K562 (cell line): ENCODE measurements at regions not wholly inside any gene's neighbourhood (a gene's known extent, or its start where the extent isn't known, plus 50 kb on each side); places are given as distances from the start of the nearest gene placed in this dataset.

Experiments used
- ATAC-seq: fragments of 200-7000 bp; cut with Tn5 transposase; 3 replicates; pipeline ENCODE4 v1.9.1; 2020; ENCODE audit warnings: moderate library complexity
- BruUV-seq: library from RNA; stranded (reverse); fragments of 400-500 nt; replicated peaks from 2 replicates; lab custom pipeline; 2021; lab: Mats Ljungman, UMichigan
- CTCF ChIA-PET: fragments of 300-600 bp; formaldehyde crosslinking; extraction: SDS; loops from one replicate; lab custom pipeline; 2021; ENCODE audit warnings: low intra/inter-chr PET ratio; lab: Yijun Ruan, JAX
- POLR2A ChIA-PET: fragments of 300-600, 350-650 bp; sonication (Branson Sonifier 250); formaldehyde crosslinking; extraction: SDS; loops from one replicate; lab custom pipeline; 2021; ENCODE audit warnings: antibody characterized with exemption, inconsistent platforms; lab: Yijun Ruan, JAX
- DNase-seq, 4 experiments: peaks; one replicate each; pipeline versions ENCODE4 v3.0.0 to v3.0.0-alpha.2; 2011 to 2018; ENCODE audit warnings: low spot score in 3 of 4, mixed read lengths in 3 of 4; ENCODE audit errors: extremely low read depth in 1 of 4
- FAIRE-seq: peaks from 2 replicates; lab custom pipeline; 2011; peaks lifted over from hg19 to GRCh38; lab: Jason Lieb, UNC
- H2AFZ ChIP-seq: 2 replicates; pipeline ENCODE4 v1.6.0; 2011; ENCODE audit warnings: low read depth, low read length, control low read depth, inconsistent platforms
- H3K27ac ChIP-seq: fragments of 200-600 bp; 3 replicates; pipeline ENCODE4 v1.8.0; 2011; ENCODE audit warnings: low read depth, mild to moderate bottlenecking, control low read depth, inconsistent platforms, low read length, moderate library complexity, mixed read lengths; ENCODE audit errors: extremely low read depth
- H3K27me3 ChIP-seq, 2 experiments: fragments of 300-600 bp in 1 of 2; 2 replicates in 1 of 2; 3 replicates in 1 of 2; pipeline versions ENCODE4 v1.6.0 to v1.8.0; 2011; ENCODE audit warnings: inconsistent platforms in 2 of 2, low read length in 2 of 2, mild to moderate bottlenecking in 1 of 2, mixed read lengths in 1 of 2, moderate library complexity in 1 of 2; ENCODE audit not compliant: control insufficient read depth in 2 of 2, insufficient read depth in 2 of 2
- H3K36me3 ChIP-seq: fragments of 300-600 bp; 3 replicates; pipeline ENCODE4 v1.8.0; 2011; ENCODE audit warnings: mild to moderate bottlenecking, low read length, inconsistent platforms; ENCODE audit not compliant: control insufficient read depth, insufficient read depth
- H3K4me1 ChIP-seq, 2 experiments: fragments of 200-600 bp in 1 of 2; replicated peaks in 1 of 2; 2 replicates in 1 of 2; 3 replicates in 1 of 2; pipeline versions ENCODE4 v1.5.1 to v1.8.0; 2011; ENCODE audit warnings: inconsistent platforms in 2 of 2, low read length in 2 of 2, mild to moderate bottlenecking in 1 of 2, mixed read lengths in 1 of 2, moderate library complexity in 1 of 2; ENCODE audit not compliant: control insufficient read depth in 2 of 2, insufficient read depth in 2 of 2
- H3K4me2 ChIP-seq: 2 replicates; pipeline ENCODE4 v1.6.1; 2011; ENCODE audit warnings: low read length, control low read depth, inconsistent platforms, mixed read lengths; ENCODE audit not compliant: insufficient read depth
- H3K4me3 ChIP-seq: fragments of 200-600 bp; sonication (generic), shearing (Covaris generic); 2 replicates; pipeline ENCODE4 v1.5.1; 2016; ENCODE audit warnings: control low read depth, inconsistent platforms
- H3K79me2 ChIP-seq: fragments of 200-600 bp; 3 replicates; pipeline ENCODE4 v1.8.0; 2011; ENCODE audit warnings: low read length, inconsistent platforms; ENCODE audit not compliant: control insufficient read depth, insufficient read depth
- H3K9ac ChIP-seq, 2 experiments: 2 replicates each; pipeline versions ENCODE4 v1.6.0 to v1.6.1; 2011; ENCODE audit warnings: low read depth in 2 of 2, low read length in 2 of 2, control low read depth in 1 of 2, inconsistent platforms in 1 of 2, mild to moderate bottlenecking in 1 of 2, mixed read lengths in 1 of 2; ENCODE audit not compliant: insufficient read depth in 1 of 2
- H3K9me1 ChIP-seq: one replicate; pipeline ENCODE4 v1.6.0; 2011; ENCODE audit warnings: inconsistent platforms, mild to moderate bottlenecking, low read length, moderate library complexity; ENCODE audit not compliant: control insufficient read depth, insufficient read depth
- H3K9me3 ChIP-seq: replicated peaks from 2 replicates; pipeline ENCODE4 v1.5.1; 2011; ENCODE audit warnings: low read depth, low read length, inconsistent platforms; ENCODE audit not compliant: control insufficient read depth, insufficient read depth
- H4K20me1 ChIP-seq: replicated peaks from 2 replicates; pipeline ENCODE4 v1.6.1; 2011; ENCODE audit warnings: low read length, inconsistent platforms, mixed read lengths; ENCODE audit not compliant: control insufficient read depth, insufficient read depth
- BCL6 ChIP-seq: fragments of 250-450 bp; sonication (Bioruptor Pico); IDR thresholded peaks from 2 replicates; pipeline ENCODE4 v1.4.0; 2020
- CAMTA2 ChIP-seq: fragments of 250-450 bp; sonication (Bioruptor Pico); conservative IDR thresholded peaks from 2 replicates; pipeline ENCODE4 v1.5.1; 2022
- ETV1 ChIP-seq: fragments of 450-650 bp; conservative IDR thresholded peaks from 2 replicates; pipeline ENCODE4 v1.6.1; 2016; ENCODE audit warnings: missing genetic modification characterization, control low read depth, low read depth, missing compliant biosample characterization
- EWSR1 ChIP-seq: fragments of 450-650 bp; IDR thresholded peaks from 2 replicates; pipeline ENCODE4 v1.6.1; 2018; ENCODE audit warnings: borderline replicate concordance, mild to moderate bottlenecking, low read depth, moderate library complexity; ENCODE audit not compliant: partially characterized antibody
- GABPB2 ChIP-seq: fragments of 250-450 bp; sonication (Bioruptor Pico); conservative IDR thresholded peaks from 2 replicates; pipeline ENCODE4 v1.5.1; 2021; ENCODE audit warnings: mild to moderate bottlenecking
- GATAD2B ChIP-seq: fragments of 450-650 bp; IDR thresholded peaks from 2 replicates; pipeline ENCODE4 v1.6.1; 2017; ENCODE audit warnings: mild to moderate bottlenecking, borderline replicate concordance
- MED1 ChIP-seq: sonication (generic); formaldehyde crosslinking; IDR thresholded peaks from 2 replicates; pipeline ENCODE4 v1.8.1; 2023; ENCODE audit warnings: missing genetic modification reagents, borderline replicate concordance
- SPI1 ChIP-seq: IDR thresholded peaks from 2 replicates; pipeline ENCODE4 v1.6.1; 2011; ENCODE audit warnings: low read depth, low read length, control low read depth, borderline replicate concordance
- ZBTB1 ChIP-seq: sonication (generic); formaldehyde crosslinking; IDR thresholded peaks from 2 replicates; pipeline ENCODE4 v1.8.1; 2023; ENCODE audit warnings: missing genetic modification reagents, low read depth, mild to moderate bottlenecking, borderline replicate concordance
- ZNF263 ChIP-seq: sonication (generic); formaldehyde crosslinking; IDR thresholded peaks from 2 replicates; pipeline ENCODE4 v1.8.0; 2022; ENCODE audit warnings: mild to moderate bottlenecking, missing genetic modification reagents, borderline replicate concordance
- ZNF76 ChIP-seq: fragments of 250-450 bp; sonication (Bioruptor Pico); IDR thresholded peaks from 2 replicates; pipeline ENCODE4 v1.4.0; 2020; ENCODE audit warnings: mild to moderate bottlenecking, moderate library complexity, borderline replicate concordance
- ZSCAN29 ChIP-seq: fragments of 450-650 bp; IDR thresholded peaks from 2 replicates; pipeline ENCODE4 v1.6.1; 2017
- WGBS: fragments of 100-300 bp; shearing (Covaris generic); methylation state at CpG from one replicate; pipeline ENCODE4 v1.1.6; 2016; ENCODE audit warnings: low coverage, mixed read lengths; ENCODE audit not compliant: insufficient coverage; ENCODE audit errors: missing lambda C conversion rate; 5-methylcytosine and 5-hydroxymethylcytosine counted together
- in situ Hi-C: fragments of 300-500 bp; cut with MboI; formaldehyde crosslinking; loops from 4 replicates; pipeline ENCODE4 v1.15.0; 2018; ENCODE audit warnings: inconsistent platforms, mixed read lengths
- intact Hi-C: fragments of 100-400 bp; cut with micrococcal nuclease; formaldehyde crosslinking; loops from 2 replicates; pipeline ENCODE4 v1.14.2; 2022
- TF ChIP-seq, protein P1 (sequence below): conservative IDR thresholded peaks from 2 replicates; pipeline ENCODE4 v1.6.1; 2011; ENCODE audit warnings: low read depth, mild to moderate bottlenecking, low read length; ENCODE audit not compliant: control insufficient read depth

DNA sequence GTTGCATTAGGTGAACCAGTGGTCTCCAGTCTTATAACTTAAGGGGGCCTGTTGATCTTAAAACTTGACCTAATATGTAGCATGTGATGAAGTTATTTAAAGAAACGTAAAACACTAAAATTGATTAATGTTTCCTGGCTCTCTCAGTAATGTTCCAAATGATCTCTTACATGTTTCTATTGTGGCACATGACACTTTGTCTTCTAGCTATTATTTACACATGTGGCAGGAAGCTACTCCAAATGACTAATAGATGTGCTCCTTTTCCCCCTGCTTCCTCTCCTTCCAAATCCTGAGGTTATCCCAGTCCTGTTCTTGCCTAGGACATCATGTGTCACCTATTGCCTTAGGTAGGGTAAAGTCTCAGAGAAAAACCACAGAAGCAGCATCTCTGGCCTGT lies 89.4 kb downstream of the FAS start:
- no peak for ATAC-seq
- Histone ChIP-seq H2AFZ (peak overlapping the region; percentile 63; the same call in 1 of the 2 replicates), H4K20me1 (no peaks in the 10 kb centered on the region), H3K4me3 (no peak overlapping the region), H3K4me2 (no peak overlapping the region), H3K9me3 (no peaks in the 10 kb centered on the region), H3K27ac (peak overlapping the region; percentile 67; the same call in 1 of the 3 replicates), H3K36me3 (no peaks in the 10 kb centered on the region), H3K9me1 (no peaks in the 10 kb centered on the region), H3K4me1 (peaks cover 0 to 10% of the 10 kb centered on the region in 2 experiments; a peak in 3 of 5 replicates), H3K9ac (no peak overlapping the region), H3K79me2 (no peaks in the 10 kb centered on the region), H3K27me3 (no peaks in the 10 kb centered on the region)
- no peak for TF ChIP-seq EWSR1
- no peak for TF ChIP-seq ZSCAN29
- 0 out of 2 replicates have a peak, but pooled peaks have one; percentile 25 for TF ChIP-seq ETV1 (tag)
- no peak for TF ChIP-seq GATAD2B
- TF ChIP-seq ZBTB1 = no peak
- TF ChIP-seq ZNF76 (CRISPR knock-in tag) = 0 out of 2 replicates have a peak, but pooled peaks have one; percentile 20
- TF ChIP-seq ZNF263 (CRISPR knock-in tag) = no peak
- TF ChIP-seq CAMTA2 (CRISPR knock-in tag) = no peak
- TF ChIP-seq, protein P1, sequence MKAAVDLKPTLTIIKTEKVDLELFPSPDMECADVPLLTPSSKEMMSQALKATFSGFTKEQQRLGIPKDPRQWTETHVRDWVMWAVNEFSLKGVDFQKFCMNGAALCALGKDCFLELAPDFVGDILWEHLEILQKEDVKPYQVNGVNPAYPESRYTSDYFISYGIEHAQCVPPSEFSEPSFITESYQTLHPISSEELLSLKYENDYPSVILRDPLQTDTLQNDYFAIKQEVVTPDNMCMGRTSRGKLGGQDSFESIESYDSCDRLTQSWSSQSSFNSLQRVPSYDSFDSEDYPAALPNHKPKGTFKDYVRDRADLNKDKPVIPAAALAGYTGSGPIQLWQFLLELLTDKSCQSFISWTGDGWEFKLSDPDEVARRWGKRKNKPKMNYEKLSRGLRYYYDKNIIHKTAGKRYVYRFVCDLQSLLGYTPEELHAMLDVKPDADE = no peak
- no peak for TF ChIP-seq SPI1
- TF ChIP-seq MED1 (CRISPR knock-in tag) = no peak
- TF ChIP-seq BCL6 (CRISPR knock-in tag) = no peak
- no peak for TF ChIP-seq GABPB2 (CRISPR knock-in tag)
- intact Hi-C loops (no loop called here), in situ Hi-C loops (no loop called here)
- FAIRE-seq = no peak
- BruUV-seq = no TSS peak
- CTCF ChIA-PET = no interaction called here
- POLR2A ChIA-PET = interaction anchor here (0.7 kb wide), 1 partner anchor 79 kb away, joined by 5 read pairs; no protein-coding TSS in a partner anchor
- 7% methylated on average over 1 of the region's 1 CpG for WGBS
- DNase-seq = no peak
